Loucy (cell line): ENCODE measurements at regions not wholly inside any gene's neighbourhood (a gene's known extent, or its start where the extent isn't known, plus 50 kb on each side); places are given as distances from the start of the nearest gene placed in this dataset.

ENCODE experiments used
- CTCF ChIP-seq: fragments of 200-600 bp; sonication (generic); conservative IDR thresholded peaks from 2 replicates; pipeline ENCODE4 v1.5.1; 2014; ENCODE audit warnings: mild to moderate bottlenecking, antibody characterized with exemption, low read length
- EZH2phosphoT487 ChIP-seq: fragments of 200-600 bp; IDR thresholded peaks from 2 replicates; pipeline ENCODE4 v1.6.1; 2018; ENCODE audit warnings: antibody characterized with exemption, mild to moderate bottlenecking, moderate library complexity, borderline replicate concordance

GRCh38 chr2:120454654-120455385, 108.9 kb downstream of the INHBB start:
- TF ChIP-seq CTCF (no peak), EZH2phosphoT487 (no peak)
